CD14-positive monocyte (primary cell): ENCODE measurements at regions not wholly inside any gene's neighbourhood (a gene's known extent, or its start where the extent isn't known, plus 50 kb on each side); places are given as distances from the start of the nearest gene placed in this dataset.

Experiments
- DNase-seq, 3 donors: peaks; one replicate each; pipeline ENCODE4 v3.0.0-alpha.2; 2011 to 2022
- H2AFZ ChIP-seq: 2 replicates; pipeline ENCODE4 v1.6.0; 2012; ENCODE audit warnings: mild to moderate bottlenecking, low read depth, low read length, inconsistent platforms; ENCODE audit not compliant: insufficient read depth, poor library complexity, severe bottlenecking
- H3K27ac ChIP-seq, 2 donors: 1 replicate in 1 of 2; 2 replicates in 1 of 2; pipeline ENCODE4 v1.5.1; 2012 to 2013; ENCODE audit warnings: low read length in 2 of 2, control low read depth in 1 of 2, inconsistent platforms in 1 of 2, low read depth in 1 of 2, mild to moderate bottlenecking in 1 of 2
- H3K27me3 ChIP-seq, 2 donors: one replicate each; pipeline versions ENCODE4 v1.6.0 to v1.6.1; 2011 to 2013; ENCODE audit warnings: low read length in 2 of 2; ENCODE audit not compliant: control insufficient read depth in 2 of 2, insufficient read depth in 2 of 2
- H3K36me3 ChIP-seq, 2 donors: replicated peaks in 1 of 2; 1 replicate in 1 of 2; 2 replicates in 1 of 2; pipeline versions ENCODE4 v1.5.1 to v1.6.1; 2012 to 2013; ENCODE audit warnings: low read length in 2 of 2, control low read depth in 1 of 2, inconsistent platforms in 1 of 2, mild to moderate bottlenecking in 1 of 2; ENCODE audit not compliant: insufficient read depth in 2 of 2, control insufficient read depth in 1 of 2
- H3K4me1 ChIP-seq, 2 donors: 1 replicate in 1 of 2; 2 replicates in 1 of 2; pipeline versions ENCODE4 v1.5.1 to v1.6.1; 2012 to 2013; ENCODE audit warnings: low read length in 2 of 2, control low read depth in 1 of 2, inconsistent platforms in 1 of 2, mild to moderate bottlenecking in 1 of 2, moderate library complexity in 1 of 2; ENCODE audit not compliant: insufficient read depth in 2 of 2, control insufficient read depth in 1 of 2
- H3K4me2 ChIP-seq: replicated peaks from 2 replicates; pipeline ENCODE3; 2012; ENCODE audit warnings: low read length, moderate library complexity, mild to moderate bottlenecking; ENCODE audit not compliant: poor library complexity, severe bottlenecking; ENCODE audit errors: extremely low read depth
- H3K4me3 ChIP-seq, 3 experiments: fragments of 200-600 bp in 1 of 3; sonication (generic) in 1 of 3; replicated peaks in 1 of 3; 1 replicate in 2 of 3; 2 replicates in 1 of 3; pipeline ENCODE4 v1.5.1; 2011 to 2013; ENCODE audit warnings: low read length in 3 of 3, mild to moderate bottlenecking in 3 of 3, control low read depth in 2 of 3, low read depth in 2 of 3, inconsistent platforms in 1 of 3, moderate library complexity in 1 of 3
- H3K79me2 ChIP-seq: 2 replicates; pipeline ENCODE4 v1.6.0; 2012; ENCODE audit warnings: mild to moderate bottlenecking, control low read depth, inconsistent platforms, low read length, moderate library complexity; ENCODE audit not compliant: insufficient read depth
- H3K9ac ChIP-seq: 2 replicates; pipeline ENCODE4 v1.6.0; 2017; ENCODE audit warnings: low read length, mild to moderate bottlenecking; ENCODE audit not compliant: insufficient read depth, poor library complexity, severe bottlenecking
- H3K9me3 ChIP-seq, 2 donors: replicated peaks in 1 of 2; 1 replicate in 1 of 2; 2 replicates in 1 of 2; pipeline versions ENCODE4 v1.5.1 to v1.6.1; 2012 to 2013; ENCODE audit warnings: low read length in 2 of 2, control low read depth in 1 of 2; ENCODE audit not compliant: control insufficient read depth in 1 of 2, insufficient read depth in 1 of 2
- H4K20me1 ChIP-seq: 2 replicates; pipeline ENCODE4 v1.6.0; 2012; ENCODE audit warnings: mild to moderate bottlenecking, low read length, control low read depth, moderate library complexity; ENCODE audit not compliant: insufficient read depth
- H3K27ac Mint-ChIP-seq, 7 donors: one replicate each; pipeline ENCODE4 v1.8.0; 2020; ENCODE audit warnings: mild to moderate bottlenecking in 7 of 7, mixed read lengths in 7 of 7, moderate library complexity in 6 of 7, inconsistent platforms in 2 of 7
- H3K27me3 Mint-ChIP-seq, 3 donors: one replicate each; pipeline ENCODE4 v1.8.0; 2021 to 2022; ENCODE audit warnings: low read depth in 3 of 3, mild to moderate bottlenecking in 3 of 3, mixed read lengths in 3 of 3, moderate library complexity in 3 of 3, inconsistent platforms in 1 of 3
- H3K36me3 Mint-ChIP-seq, 2 donors: one replicate each; pipeline ENCODE4 v1.8.0; 2020; ENCODE audit warnings: mixed read lengths in 2 of 2, inconsistent platforms in 1 of 2, mild to moderate bottlenecking in 1 of 2
- H3K4me1 Mint-ChIP-seq: one replicate; pipeline ENCODE4 v1.8.0; 2020; ENCODE audit warnings: mild to moderate bottlenecking, mixed read lengths
- H3K4me3 Mint-ChIP-seq, 2 donors: one replicate each; pipeline ENCODE4 v1.8.0; 2020; ENCODE audit warnings: mild to moderate bottlenecking in 2 of 2, mixed read lengths in 2 of 2, moderate library complexity in 1 of 2
- H3K9me3 Mint-ChIP-seq, 7 donors: one replicate each; pipeline ENCODE4 v1.8.0; 2020 to 2022; ENCODE audit warnings: mixed read lengths in 7 of 7, mild to moderate bottlenecking in 6 of 7, moderate library complexity in 6 of 7, inconsistent platforms in 2 of 7
- CTCF ChIP-seq: fragments of 200-600 bp; IDR thresholded peaks from one replicate; pipeline ENCODE4 v1.8.0; 2022; ENCODE audit warnings: antibody characterized with exemption, mild to moderate bottlenecking
- WGBS: methylation state at CpG from one replicate; pipeline ENCODE4 v1.1.5; 2013; ENCODE audit warnings: missing lambda C conversion rate; ENCODE audit not compliant: insufficient coverage; 5-methylcytosine and 5-hydroxymethylcytosine counted together
- intact Hi-C, 2 donors: fragments of 100-400 bp; cut with micrococcal nuclease; formaldehyde crosslinking; loops; one replicate each; pipeline versions ENCODE4 v1.15.0 to v1.15.1; 2023

GRCh38 chr11:70618431-70619101 is 220.2 kb downstream of the CTTN start:
- H3K9me3 ChIP-seq, result peaks cover 6 to 20% of the 10 kb centered on the region in 2 donors
- no peaks in the 10 kb centered on the region for H3K79me2 ChIP-seq
- 92% methylated on average over 16 of the region's 22 CpGs for WGBS
- no peak overlapping the region for H3K4me3 Mint-ChIP-seq
- no peak for TF ChIP-seq CTCF
- no peak overlapping the region for H2AFZ ChIP-seq
- no peaks in the 10 kb centered on the region for H3K27me3 ChIP-seq
- intact Hi-C loops, result no loop called here
- H3K27ac Mint-ChIP-seq, result no peak overlapping the region
- no peak overlapping the region for H3K4me2 ChIP-seq
- no peak for DNase-seq
- H3K4me1 Mint-ChIP-seq, result no peaks in the 10 kb centered on the region
- no peak overlapping the region for H3K27ac ChIP-seq
- H4K20me1 ChIP-seq, result no peaks in the 10 kb centered on the region
- H3K4me3 ChIP-seq, result no peak overlapping the region
- peaks cover 0 to 3% (median 2%) of the 10 kb centered on the region in 3 donors for H3K27me3 Mint-ChIP-seq
- H3K36me3 ChIP-seq, result no peaks in the 10 kb centered on the region
- H3K4me1 ChIP-seq, result no peaks in the 10 kb centered on the region
- H3K9ac ChIP-seq, result no peak overlapping the region
- H3K36me3 Mint-ChIP-seq, result no peaks in the 10 kb centered on the region
- peaks cover 2 to 17% (median 9%) of the 10 kb centered on the region in 7 donors for H3K9me3 Mint-ChIP-seq

GRCh38 chr11:70619591-70619990 is 221.3 kb downstream of the CTTN start:
- DNase-seq, result no peak
- Histone ChIP-seq H4K20me1 (no peaks in the 10 kb centered on the region), H3K36me3 (no peaks in the 10 kb centered on the region), H3K9me3 (peaks cover 6 to 20% of the 10 kb centered on the region in 2 donors), H3K4me3 (no peak overlapping the region), H3K79me2 (no peaks in the 10 kb centered on the region), H3K4me1 (no peaks in the 10 kb centered on the region), H2AFZ (no peak overlapping the region), H3K9ac (no peak overlapping the region), H3K4me2 (no peak overlapping the region), H3K27me3 (no peaks in the 10 kb centered on the region), H3K27ac (no peak overlapping the region)
- H3K9me3 Mint-ChIP-seq, result peaks cover 2 to 16% (median 8%) of the 10 kb centered on the region in 7 donors
- intact Hi-C loops, result no loop called here
- H3K27ac Mint-ChIP-seq, result no peak overlapping the region
- H3K4me1 Mint-ChIP-seq, result no peaks in the 10 kb centered on the region
- no peak overlapping the region for H3K4me3 Mint-ChIP-seq
- no peak for TF ChIP-seq CTCF
- peaks cover 0 to 3% (median 0%) of the 10 kb centered on the region in 3 donors for H3K27me3 Mint-ChIP-seq
- 74% methylated on average over 3 of the region's 7 CpGs for WGBS
- no peaks in the 10 kb centered on the region for H3K36me3 Mint-ChIP-seq
